GM21526 (cell line): ENCODE measurements at regions not wholly inside any gene's neighbourhood (a gene's known extent, or its start where the extent isn't known, plus 50 kb on each side); places are given as distances from the start of the nearest gene placed in this dataset.
"Not testable (repeated sequence)": the region's sequence is repeated elsewhere in the genome, so short reads cannot be mapped to it uniquely, and the experiment has no call there.

Source experiments
- ATAC-seq: cut with Tn5 transposase; IDR thresholded peaks from one replicate; pipeline ENCODE4 v1.9.1; 2021; ENCODE audit warnings: moderate library complexity; ENCODE audit not compliant: unreplicated experiment, low FRiP score

DNA sequence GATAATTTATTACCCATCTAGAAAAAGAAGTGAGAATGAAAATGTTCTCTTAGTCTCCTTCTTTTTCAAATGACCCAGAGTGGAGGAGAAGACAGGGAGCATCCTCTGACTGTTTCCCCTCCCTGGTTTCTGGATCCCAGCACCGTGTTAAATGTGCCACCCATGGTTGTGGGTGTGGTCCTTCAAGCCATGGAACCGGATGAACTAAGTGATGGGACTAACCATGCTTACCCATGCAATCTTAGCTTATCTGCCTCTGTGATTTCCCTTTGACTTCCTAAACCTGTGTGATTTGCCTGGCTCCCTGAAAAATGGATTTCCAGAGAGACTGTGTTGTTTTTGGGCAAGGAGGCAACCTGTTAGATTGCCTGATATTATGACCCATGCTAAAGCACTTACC, 437.1 kb downstream of the MAGEB5 start:
- no peak for ATAC-seq

DNA sequence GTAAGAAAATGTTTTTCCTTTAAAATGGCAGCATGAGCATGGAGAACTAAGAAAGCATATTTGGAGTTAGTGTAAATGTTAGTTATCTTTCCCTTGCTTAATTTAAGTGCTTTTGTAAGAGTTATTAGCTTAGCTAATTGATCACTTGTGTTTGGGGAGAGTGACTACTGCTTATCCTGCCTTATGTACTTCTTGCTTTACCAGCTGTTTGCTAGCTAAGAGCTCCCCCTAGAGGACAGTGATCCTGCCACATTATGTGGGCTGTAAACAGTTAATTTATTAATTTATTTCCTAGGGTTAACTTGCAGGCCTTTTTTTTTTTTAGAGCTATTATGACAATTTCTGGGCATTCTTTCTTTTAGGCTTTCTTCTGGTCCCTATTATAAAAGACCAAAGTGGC, 435.8 kb downstream of the MAGEB5 start:
- ATAC-seq, result no peak

DNA sequence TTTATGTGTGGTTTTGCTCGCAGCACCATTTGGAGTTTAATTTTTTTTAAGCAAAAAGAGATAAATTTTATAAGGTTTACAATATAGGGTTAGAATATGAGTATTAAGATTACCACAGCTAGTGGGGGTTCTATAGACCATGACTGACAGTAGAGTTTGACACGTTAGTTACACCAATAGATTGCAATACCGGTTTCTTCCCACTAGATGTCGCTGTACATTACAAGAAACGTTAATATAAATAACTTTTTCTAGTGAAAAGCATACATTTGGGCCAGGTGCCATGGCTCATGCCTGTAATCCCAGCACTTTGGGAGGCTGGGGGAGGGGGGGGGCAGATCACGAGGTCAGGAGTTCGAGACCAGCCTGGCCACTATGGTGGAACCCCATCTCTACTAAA, 433.6 kb downstream of the MAGEB5 start:
- peak; percentile 47 for ATAC-seq

DNA sequence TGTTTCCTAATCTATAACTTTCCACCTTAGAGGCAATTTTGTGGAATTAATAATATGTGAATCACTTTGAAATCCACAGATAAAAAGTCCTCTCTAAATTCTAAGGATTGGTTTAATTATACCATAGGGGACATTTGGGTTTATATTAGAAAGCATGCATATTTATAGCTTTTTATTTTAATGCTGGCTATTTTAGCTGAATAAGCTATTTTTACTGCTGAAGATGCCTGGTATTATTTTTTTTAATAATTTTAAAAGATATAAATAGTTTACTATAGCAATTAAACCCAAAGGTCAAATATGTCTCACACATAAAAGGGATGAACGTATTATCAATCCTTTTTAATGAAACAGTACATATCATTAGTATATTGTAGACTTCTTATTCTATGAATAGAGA, 415.4 kb downstream of the MAGEB5 start:
- ATAC-seq, result no peak

DNA sequence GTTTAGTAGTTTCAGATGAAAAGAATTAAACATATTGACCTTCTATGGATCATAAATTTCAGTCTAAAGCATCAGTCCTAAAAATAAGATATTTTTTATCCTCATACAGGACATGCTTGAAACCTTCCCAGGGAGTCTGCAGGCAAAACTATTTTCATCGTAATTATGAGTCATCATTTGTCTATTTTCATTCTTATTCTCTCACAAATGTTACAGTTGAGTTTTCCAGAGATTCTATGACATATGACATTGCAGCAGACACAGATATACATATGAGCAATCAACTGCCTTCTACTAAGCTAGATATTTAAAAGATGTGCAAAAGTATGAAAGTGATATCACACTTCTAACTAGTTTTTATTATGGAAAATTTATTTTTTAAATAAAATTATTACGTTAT, 398.0 kb downstream of the MAGEB5 start:
- no peak for ATAC-seq

DNA sequence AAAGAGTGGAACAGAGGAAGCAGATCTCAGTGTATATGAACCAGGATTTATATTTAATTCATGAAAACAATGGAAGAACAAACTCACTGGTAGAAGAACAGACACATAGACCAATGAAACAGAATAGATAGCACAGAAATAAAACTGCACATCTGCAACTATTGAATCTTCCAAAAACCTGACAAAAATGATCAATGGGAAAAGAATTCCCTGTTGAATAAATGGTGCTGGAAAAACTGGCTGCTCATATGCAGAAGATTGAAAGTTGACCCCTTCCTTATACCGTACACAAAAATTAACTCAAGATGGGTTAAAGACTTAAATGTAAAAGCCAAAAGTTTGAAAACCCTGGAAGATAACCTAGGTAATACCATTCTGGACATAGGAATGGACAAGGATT, 391.0 kb downstream of the MAGEB5 start:
- no peak for ATAC-seq

DNA sequence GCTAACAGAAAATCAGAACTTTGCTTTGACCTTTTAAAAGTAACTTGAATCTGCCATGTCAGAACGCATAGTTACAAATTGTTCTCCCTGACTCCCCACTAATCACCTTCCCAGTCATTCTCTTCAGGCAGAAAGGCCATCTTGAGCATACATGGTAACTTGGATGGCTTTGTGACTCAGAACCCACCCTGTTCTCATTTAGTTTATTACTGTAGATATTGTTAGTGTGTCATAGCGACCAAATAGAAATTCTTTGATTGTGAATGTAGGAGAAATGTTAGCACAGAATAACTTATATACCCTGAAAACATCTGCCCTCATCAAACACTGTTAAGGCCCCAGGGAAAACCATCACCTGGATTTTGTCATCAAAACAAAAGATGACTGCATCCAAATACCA, 382.0 kb downstream of the MAGEB5 start:
- ATAC-seq, result no peak

DNA sequence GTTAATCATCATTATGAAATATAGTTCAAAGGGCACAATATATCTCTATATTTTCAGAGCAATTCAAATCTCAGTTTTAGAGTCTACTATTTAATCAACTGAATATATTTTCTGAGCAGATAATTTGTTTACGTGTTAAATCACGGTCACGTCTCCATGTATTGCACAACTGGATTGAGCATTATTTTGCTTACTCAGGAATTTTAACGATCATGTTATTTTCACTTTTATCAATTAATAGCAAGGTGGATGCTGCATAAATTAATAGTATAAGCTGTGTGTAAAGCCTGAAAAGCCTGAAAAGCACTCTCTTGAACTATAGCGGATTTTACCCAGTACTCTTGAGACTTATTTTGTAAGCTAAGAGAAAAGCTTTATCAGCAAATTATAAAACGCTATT, 374.9 kb downstream of the MAGEB5 start:
- no peak for ATAC-seq

DNA sequence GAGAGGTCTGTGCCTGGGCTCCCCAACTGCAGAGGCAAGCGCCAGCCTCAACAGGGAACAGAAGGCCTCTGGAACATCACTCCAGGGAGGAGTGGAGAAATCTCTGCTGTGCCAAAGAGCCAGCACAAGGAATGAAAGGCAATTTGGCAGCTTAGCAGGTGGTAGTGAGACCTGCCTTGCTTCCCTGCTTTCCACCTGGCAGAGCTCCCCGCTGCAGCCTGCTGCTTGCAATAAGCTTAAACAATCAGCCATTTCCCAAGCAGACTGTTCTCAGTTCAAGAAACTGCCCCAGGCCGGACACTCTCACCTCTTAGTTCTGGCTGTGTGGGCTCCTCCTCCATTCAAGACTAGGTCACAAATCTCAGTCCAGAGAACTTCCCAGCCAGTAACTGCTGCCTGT, 370.6 kb downstream of the MAGEB5 start:
- ATAC-seq, result no peak

DNA sequence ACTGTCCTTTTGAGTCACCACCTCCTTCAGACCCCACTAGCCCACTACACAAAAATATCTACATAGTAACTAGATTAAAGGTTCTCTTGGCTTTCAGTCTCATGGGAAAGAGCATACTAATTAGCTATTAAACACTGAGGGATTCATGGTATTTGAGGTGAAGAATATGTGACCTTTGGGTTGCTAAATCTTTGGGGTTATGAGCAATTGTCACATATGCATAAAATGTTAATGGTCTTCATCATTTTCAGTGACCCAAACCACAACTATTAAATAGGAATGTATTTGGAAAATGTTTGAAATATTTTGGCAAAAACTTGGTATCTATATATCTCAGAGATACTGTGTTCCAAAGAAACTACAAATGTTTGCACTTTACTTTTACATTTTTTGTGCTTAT, 365.1 kb downstream of the MAGEB5 start:
- ATAC-seq, result no peak

DNA sequence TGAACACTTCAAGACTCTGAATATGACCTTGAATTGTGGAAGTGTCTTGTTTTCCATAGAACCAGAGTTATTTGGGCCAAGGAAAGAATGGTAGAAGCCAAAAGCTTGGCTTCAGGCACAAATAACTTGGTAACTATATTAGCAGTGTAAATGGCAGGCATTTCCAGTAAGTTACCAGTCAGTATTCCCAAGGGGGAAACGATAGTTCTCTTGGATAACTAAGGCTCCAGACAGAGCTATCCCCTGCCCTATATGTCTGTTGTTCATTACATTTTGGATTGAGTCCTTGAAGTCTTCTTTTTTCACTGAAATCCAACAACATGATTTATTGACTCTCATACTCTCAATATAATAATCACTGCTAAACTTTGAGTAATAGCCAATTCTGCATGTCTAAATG, 364.1 kb downstream of the MAGEB5 start:
- no peak for ATAC-seq

DNA sequence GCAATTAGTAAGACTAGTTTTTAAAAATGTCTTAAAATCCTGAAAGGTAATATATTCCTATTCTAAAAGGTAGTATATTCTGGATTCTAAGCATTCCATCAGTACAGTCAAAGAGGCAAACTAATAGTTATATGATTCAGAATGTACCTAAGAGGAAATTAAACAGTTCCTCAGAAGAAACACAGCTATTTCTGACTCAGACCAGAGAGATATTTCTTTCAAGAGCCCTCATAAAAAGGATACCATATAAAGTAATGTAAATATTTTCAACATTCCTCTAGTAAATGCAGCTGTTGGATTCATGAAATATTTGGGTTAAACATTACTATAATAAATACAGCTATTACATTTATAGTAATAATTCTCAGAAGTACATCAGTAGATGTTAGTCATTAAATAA, 358.3 kb downstream of the MAGEB5 start:
- ATAC-seq, result no peak

DNA sequence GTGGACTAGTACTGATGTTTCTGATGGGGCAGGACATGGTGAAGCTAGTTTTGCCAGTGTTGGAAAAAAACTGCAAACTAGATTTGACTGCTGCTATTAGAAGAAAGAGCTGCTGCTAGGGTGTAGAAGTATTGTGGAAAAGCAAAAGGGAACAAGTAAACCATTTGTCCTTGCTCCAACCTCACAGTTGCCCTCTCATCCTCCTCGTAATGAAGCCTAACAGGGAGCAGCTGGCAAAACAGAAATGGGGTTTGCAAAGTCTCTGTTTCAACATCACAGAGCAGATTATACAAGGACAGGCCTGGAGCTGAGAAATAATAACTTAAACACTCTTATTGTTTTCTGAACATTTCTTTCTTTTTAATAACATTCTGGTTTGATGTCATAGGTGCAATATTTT, 346.2 kb downstream of the MAGEB5 start:
- ATAC-seq, result no peak

DNA sequence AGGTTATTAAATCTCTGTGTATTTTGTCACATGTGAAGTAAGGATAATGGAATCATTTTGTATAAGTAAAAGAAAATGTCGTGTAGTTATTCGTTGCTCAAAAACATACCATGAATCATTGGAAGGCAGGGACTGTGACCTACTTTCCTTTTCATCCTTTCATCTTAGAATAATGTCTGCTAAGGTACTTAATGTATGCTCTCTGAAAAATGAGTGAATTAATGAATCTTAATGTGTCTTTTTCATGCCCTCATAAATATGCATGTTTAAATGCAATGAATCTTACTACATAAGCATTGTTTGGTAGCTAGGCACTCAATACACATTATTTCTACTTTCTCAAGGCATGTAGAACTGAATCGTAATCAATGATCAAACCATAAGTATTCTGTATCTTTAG, 343.9 kb downstream of the MAGEB5 start:
- ATAC-seq, result no peak

DNA sequence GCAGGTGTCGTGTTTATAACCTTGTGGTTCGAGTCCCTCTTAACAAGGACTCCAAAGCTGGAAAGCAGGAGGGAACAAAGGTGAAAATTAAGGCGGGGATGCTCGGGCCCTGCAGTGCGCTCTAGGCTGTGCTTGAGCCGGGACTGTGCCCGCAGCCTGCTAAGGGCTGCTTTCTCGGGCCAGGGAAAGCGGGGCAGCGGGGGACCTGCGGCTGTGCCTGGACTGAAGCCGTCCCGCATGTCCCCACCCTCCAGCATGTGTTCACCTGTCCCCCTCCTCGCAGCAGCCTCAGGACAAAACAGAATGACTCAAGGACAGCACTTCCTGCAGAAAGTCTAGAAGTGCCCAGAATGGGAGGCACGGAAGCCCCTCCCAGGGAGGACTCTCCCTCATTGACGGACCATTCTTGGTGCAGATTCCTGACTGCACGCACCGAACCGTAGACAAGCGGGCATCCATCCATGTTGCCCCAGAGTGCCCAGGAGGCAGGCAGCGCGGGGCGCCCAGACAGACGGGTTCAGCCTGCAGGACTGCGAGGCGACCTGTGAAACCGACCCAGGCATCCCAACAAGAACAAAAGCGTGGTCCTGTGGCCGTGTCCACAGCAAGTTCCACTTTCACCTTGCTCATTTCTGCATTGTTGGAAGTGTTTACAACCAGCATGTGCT, 342.9 kb downstream of the MAGEB5 start:
- no peak for ATAC-seq

DNA sequence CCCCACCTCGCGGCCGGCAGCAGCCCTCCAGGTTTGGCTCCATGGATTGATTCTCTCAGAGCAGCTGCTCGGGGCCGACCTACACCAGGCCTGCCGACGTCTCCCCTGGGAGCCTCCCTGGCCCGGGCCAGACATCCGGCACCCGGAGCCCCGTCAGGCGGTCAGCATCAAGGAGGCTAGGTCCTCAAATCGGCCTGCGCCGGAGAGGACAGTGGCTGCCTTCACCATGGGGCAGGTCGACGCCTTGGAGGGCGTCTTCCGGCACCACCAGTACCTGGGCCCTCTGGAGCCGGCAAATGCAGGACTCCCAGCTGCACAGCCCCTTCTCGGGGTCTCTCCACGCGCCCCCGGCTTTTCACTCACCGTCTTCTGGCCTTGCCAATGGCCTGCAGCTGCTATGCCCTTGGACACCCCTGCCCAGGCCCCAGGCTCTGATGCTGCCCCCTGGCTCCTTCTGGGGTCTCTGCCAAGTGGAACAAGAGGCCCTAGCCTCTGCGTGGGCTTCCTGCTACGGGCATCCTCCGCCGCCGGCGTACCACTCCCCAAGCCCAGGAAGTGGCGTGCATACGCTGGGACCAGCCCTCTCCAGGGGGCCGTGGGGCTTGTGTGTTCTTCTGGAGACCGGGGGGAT, 341.8 kb downstream of the MAGEB5 start:
- no peak for ATAC-seq

DNA sequence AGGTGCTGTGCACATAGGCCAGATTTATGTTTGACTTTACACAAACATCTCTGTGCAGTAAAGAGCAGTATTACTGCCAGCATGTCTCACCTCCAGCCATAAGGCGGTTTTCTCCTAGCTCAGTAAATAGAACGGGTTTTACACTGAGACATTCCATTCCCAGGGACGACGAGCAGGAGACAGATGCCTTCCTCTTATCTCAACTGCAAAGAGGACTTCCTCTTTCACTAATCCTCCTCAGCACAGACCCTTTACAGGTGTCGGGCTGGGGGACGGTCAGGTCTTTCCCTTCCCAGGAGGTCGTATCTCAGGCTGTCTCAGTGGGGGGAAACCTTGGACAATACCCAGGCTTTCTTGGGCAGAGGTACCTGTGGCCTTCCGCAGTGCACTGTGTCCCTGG, 309.8 kb downstream of the MAGEB5 start:
- ATAC-seq, result not testable (repeated sequence)

DNA sequence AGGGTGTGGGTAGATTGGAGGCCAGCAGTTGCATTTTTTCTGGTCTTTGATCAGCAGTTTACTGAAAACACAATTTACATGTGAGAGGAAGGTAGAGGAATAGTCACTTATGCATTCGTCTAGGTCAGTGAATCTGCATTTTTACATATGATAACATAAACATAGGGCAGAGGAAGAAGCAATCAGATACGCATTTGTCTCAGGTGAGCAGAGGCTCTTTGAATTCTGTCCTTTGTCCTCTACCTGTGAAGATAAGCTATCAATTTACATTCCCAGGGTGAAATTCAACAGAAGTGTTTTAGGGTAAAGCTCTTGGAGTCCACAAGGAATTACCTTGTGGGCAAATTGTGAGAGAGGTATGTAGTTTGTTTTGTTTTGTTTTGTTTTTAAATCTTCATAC, 306.5 kb downstream of the MAGEB5 start:
- no peak for ATAC-seq

DNA sequence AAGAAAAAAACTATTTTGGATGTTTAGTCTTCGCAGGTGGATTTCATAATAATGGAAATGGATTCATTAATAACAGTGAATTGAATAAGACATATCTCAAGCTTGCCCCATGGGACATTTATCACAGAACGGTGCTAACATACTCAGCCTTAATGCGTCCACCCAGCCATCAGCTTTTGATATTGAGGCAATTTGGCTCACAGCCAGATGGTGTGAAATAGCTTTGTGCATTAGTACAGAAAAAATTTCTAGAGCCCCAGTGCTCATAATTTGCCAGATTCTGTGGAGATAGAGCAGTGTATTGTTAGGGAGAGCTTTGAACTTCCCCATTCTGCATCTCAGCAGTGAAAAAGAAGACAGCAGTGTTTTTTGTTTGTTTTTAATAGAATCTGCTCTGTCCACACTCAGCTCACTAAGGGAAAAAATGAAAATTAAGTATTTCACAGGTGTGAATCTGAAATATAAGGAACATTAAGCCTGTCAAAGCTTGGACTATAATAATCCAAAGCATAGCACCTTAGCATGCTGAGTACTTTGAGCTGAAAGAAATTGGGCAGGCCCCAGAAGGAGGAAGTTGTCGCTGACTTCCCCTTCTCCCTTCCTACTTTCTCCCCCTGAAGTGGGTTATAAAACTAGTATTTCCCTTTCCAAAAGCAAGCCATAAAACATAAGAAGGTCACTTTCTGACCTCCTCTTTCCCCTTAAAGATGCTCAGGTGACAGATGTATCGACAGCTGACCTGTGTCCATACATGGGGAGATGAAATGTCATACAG, 295.8 kb downstream of the MAGEB5 start:
- ATAC-seq, result no peak

DNA sequence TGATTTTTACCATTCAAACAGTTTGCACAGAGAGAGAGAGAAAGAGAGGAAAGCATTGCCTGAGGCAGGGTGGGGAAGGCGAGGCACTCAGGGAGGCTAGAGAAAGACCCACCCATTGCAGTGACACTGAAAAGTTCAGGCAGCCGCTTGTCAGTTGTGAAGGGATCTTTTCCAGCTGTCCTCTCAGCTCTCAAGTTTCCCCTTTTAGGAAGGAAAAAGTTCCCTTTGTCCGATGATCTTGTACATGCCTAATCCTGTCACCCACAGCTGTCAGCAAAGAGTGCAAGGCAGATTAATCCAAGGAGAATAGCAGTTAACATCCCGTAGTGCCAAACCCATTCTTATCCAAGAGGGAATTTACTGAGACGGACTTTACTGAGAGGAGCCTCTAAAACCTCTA, 255.0 kb downstream of the MAGEB5 start:
- no peak for ATAC-seq

DNA sequence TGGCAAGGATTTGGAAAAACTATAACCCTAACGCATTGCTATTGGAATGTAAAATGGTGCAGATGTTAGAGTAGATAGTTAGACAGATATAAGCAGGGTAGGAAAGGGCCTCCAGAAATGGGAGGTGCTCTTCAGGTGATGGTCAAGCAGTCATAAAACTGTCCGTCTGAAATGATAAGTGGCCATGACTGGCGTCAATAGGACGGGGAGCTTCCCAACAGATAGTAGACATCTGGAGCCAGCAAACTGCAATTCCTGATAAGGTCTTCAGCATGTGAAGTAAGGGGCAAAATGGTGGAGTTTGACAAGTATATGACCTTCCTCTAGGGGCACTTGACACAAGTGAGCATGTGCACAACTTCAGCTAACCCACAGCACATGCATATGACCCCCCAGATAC, 250.4 kb downstream of the MAGEB5 start:
- no peak for ATAC-seq

DNA sequence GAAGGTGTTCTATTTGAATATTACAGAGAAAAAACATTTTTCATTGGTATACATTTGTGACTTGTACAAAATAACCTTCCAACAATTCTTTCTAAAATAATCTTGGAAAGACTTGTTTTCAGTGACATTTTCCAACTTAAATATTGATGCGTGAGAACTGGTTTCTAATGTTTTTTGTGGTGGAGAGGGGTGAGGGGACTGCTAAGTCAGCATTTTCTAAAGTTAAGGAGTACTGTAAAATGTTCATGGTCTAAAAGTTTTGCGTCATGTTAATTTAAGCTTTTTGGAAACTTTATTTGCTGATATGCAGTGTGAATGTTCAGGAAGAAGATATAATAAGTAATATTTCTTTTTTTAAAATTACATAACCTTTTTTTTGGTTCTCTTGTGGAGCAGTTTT, 229.3 kb downstream of the MAGEB5 start:
- ATAC-seq, result no peak
